Loucy (cell line): ENCODE measurements at regions not wholly inside any gene's neighbourhood (a gene's known extent, or its start where the extent isn't known, plus 50 kb on each side); places are given as distances from the start of the nearest gene placed in this dataset.

ENCODE experiments used
- H2AFZ ChIP-seq: fragments of 200-600 bp; sonication (generic); 2 replicates; pipeline ENCODE4 v1.6.0; 2016; ENCODE audit warnings: antibody characterized with exemption, mild to moderate bottlenecking, low read length, moderate library complexity
- H3F3A ChIP-seq: fragments of 200-600 bp; 2 replicates; pipeline ENCODE4 v1.6.0; 2016; ENCODE audit warnings: antibody characterized with exemption, low read depth, mild to moderate bottlenecking
- H3K27me3 ChIP-seq: fragments of 200-600 bp; sonication (generic); 2 replicates; pipeline ENCODE4 v1.6.1; 2014; ENCODE audit warnings: low read length, mild to moderate bottlenecking; ENCODE audit not compliant: insufficient read depth, poor library complexity, severe bottlenecking
- H3K36me3 ChIP-seq: fragments of 200-600 bp; sonication (generic); 2 replicates; pipeline ENCODE4 v1.6.1; 2016; ENCODE audit warnings: low read length; ENCODE audit not compliant: insufficient read depth
- H3K4me1 ChIP-seq: fragments of 200-600 bp; sonication (generic); 2 replicates; pipeline ENCODE4 v1.5.1; 2014; ENCODE audit warnings: low read length, mild to moderate bottlenecking; ENCODE audit not compliant: insufficient read depth, poor library complexity, severe bottlenecking
- H3K4me2 ChIP-seq: fragments of 200-600 bp; sonication (generic); 2 replicates; pipeline ENCODE4 v1.6.0; 2014; ENCODE audit warnings: antibody characterized with exemption, low read length, low read depth, mild to moderate bottlenecking; ENCODE audit not compliant: poor library complexity, severe bottlenecking
- H3K4me3 ChIP-seq: fragments of 200-600 bp; sonication (generic); 2 replicates; pipeline ENCODE4 v1.5.1; 2014; ENCODE audit warnings: low read length, mild to moderate bottlenecking, mixed read lengths; ENCODE audit not compliant: poor library complexity, severe bottlenecking
- H3K79me2 ChIP-seq: fragments of 200-600 bp; sonication (generic); 2 replicates; pipeline ENCODE4 v1.6.1; 2014; ENCODE audit warnings: low read length; ENCODE audit not compliant: insufficient read depth
- H3K9ac ChIP-seq: fragments of 200-600 bp; sonication (generic); 2 replicates; pipeline ENCODE4 v1.6.0; 2014; ENCODE audit warnings: mild to moderate bottlenecking, low read depth, low read length, moderate library complexity; ENCODE audit not compliant: poor library complexity, severe bottlenecking
- H3K9me2 ChIP-seq: fragments of 200-600 bp; sonication (generic); replicated peaks from 2 replicates; pipeline ENCODE4 v1.6.1; 2016; ENCODE audit warnings: low read depth, low read length, mixed read lengths
- H3K9me3 ChIP-seq: fragments of 200-600 bp; sonication (generic); 2 replicates; pipeline ENCODE4 v1.6.1; 2014; ENCODE audit warnings: mild to moderate bottlenecking, antibody characterized with exemption, low read length, low read depth; ENCODE audit not compliant: insufficient read depth
- H4K20me1 ChIP-seq: fragments of 200-600 bp; sonication (generic); 2 replicates; pipeline ENCODE4 v1.6.0; 2014; ENCODE audit warnings: antibody characterized with exemption, low read length, mild to moderate bottlenecking; ENCODE audit not compliant: insufficient read depth, poor library complexity, severe bottlenecking
- CTCF ChIP-seq: fragments of 200-600 bp; sonication (generic); conservative IDR thresholded peaks from 2 replicates; pipeline ENCODE4 v1.5.1; 2014; ENCODE audit warnings: mild to moderate bottlenecking, antibody characterized with exemption, low read length
- EZH2phosphoT487 ChIP-seq: fragments of 200-600 bp; IDR thresholded peaks from 2 replicates; pipeline ENCODE4 v1.6.1; 2018; ENCODE audit warnings: antibody characterized with exemption, mild to moderate bottlenecking, moderate library complexity, borderline replicate concordance

- no peak overlapping the region for H2AFZ ChIP-seq
- no peaks in the 10 kb centered on the region for H3K79me2 ChIP-seq
- H3K4me2 ChIP-seq: no peak overlapping the region
- no peaks in the 10 kb centered on the region for H3K9me3 ChIP-seq
- no peaks in the 10 kb centered on the region for H3K4me1 ChIP-seq
- H3K27me3 ChIP-seq: no peaks in the 10 kb centered on the region
- H3K9ac ChIP-seq: no peak overlapping the region
- H3K4me3 ChIP-seq: no peak overlapping the region
- no peaks in the 10 kb centered on the region for H3F3A ChIP-seq
- no peaks in the 10 kb centered on the region for H4K20me1 ChIP-seq
- no peak for TF ChIP-seq EZH2phosphoT487
- H3K36me3 ChIP-seq: no peaks in the 10 kb centered on the region
- no peaks in the 10 kb centered on the region for H3K9me2 ChIP-seq
These were observed 1247.8 kb upstream of the IGFBP7 start for GRCh38 chr4:58357947-58358346.

GRCh38 chr4:58325070-58325469 lies 1214.9 kb upstream of the IGFBP7 start:
- no peak for TF ChIP-seq CTCF
- no peak for TF ChIP-seq EZH2phosphoT487
- no peak overlapping the region for H3K9ac ChIP-seq
- H3K4me3 ChIP-seq: no peak overlapping the region
- no peaks in the 10 kb centered on the region for H3K4me1 ChIP-seq
- H3K79me2 ChIP-seq: no peaks in the 10 kb centered on the region
- no peaks in the 10 kb centered on the region for H4K20me1 ChIP-seq
- 0 out of 2 replicates have a peak, but pooled peaks cover 3% of the 10 kb centered on the region for H3K9me3 ChIP-seq
- no peaks in the 10 kb centered on the region for H3F3A ChIP-seq
- no peaks in the 10 kb centered on the region for H3K36me3 ChIP-seq
- H3K27me3 ChIP-seq: no peaks in the 10 kb centered on the region
- H3K4me2 ChIP-seq: no peak overlapping the region
- H3K9me2 ChIP-seq: no peaks in the 10 kb centered on the region
- H2AFZ ChIP-seq: no peak overlapping the region

- Histone ChIP-seq H2AFZ (no peak overlapping the region), H3K79me2 (no peaks in the 10 kb centered on the region), H3K9me3 (no peaks in the 10 kb centered on the region), H3K4me3 (no peak overlapping the region), H3K27me3 (no peaks in the 10 kb centered on the region), H3K9ac (no peak overlapping the region), H3K4me1 (no peaks in the 10 kb centered on the region), H4K20me1 (no peaks in the 10 kb centered on the region), H3K36me3 (no peaks in the 10 kb centered on the region), H3K9me2 (no peaks in the 10 kb centered on the region), H3K4me2 (no peak overlapping the region), H3F3A (no peaks in the 10 kb centered on the region)
- TF ChIP-seq CTCF (no peak), EZH2phosphoT487 (no peak)
These were observed 1203.3 kb upstream of the IGFBP7 start for GRCh38 chr4:58313444-58313843.

- H3K79me2 ChIP-seq: no peaks in the 10 kb centered on the region
- H3K4me3 ChIP-seq: no peak overlapping the region
- H3K9ac ChIP-seq: no peak overlapping the region
- TF ChIP-seq EZH2phosphoT487 (no peak), CTCF (no peak)
- H3F3A ChIP-seq: no peaks in the 10 kb centered on the region
- H3K36me3 ChIP-seq: no peaks in the 10 kb centered on the region
- H3K4me1 ChIP-seq: no peaks in the 10 kb centered on the region
- no peaks in the 10 kb centered on the region for H4K20me1 ChIP-seq
- H2AFZ ChIP-seq: no peak overlapping the region
- H3K4me2 ChIP-seq: no peak overlapping the region
- no peaks in the 10 kb centered on the region for H3K27me3 ChIP-seq
- H3K9me2 ChIP-seq: no peaks in the 10 kb centered on the region
- H3K9me3 ChIP-seq: no peaks in the 10 kb centered on the region
These were observed 1193.3 kb upstream of the IGFBP7 start for GRCh38 chr4:58303456-58303855.
